ENCODE measurements at regions not wholly inside any gene's neighbourhood (a gene's known extent, or its start where the extent isn't known, plus 50 kb on each side); places are given as distances from the start of the nearest gene placed in this dataset.

DNA sequence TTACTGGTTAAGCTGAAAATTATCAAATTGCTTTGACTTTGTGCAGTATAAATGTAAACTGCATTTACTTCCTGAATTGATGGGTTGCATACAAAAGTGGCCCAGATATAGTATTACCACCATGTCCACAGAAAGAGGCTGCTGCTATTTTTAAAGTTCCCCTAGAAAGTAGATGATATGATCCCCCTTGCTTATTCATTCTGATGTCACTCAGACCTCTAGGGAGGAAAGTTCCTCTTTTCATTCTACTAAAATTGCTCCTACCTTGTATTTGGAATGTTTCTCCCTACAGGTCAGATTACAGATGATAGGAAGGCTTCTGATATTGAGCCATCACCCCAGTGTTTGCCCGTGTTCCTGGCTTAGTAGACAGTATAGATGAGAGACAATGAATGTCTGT, 247.6 kb upstream of the TNP1 start:
- no peak for TF ChIP-seq CTCF (IDR thresholded peaks at IDR 0.05)
- TF ChIP-seq POLR2AphosphoS5 (IDR thresholded peaks at IDR 0.05): no peak

All from prostate gland (tissue), 2 donors.